Activated naive CD8-positive, alpha-beta T cell (primary cell): ENCODE measurements at regions not wholly inside any gene's neighbourhood (a gene's known extent, or its start where the extent isn't known, plus 50 kb on each side); places are given as distances from the start of the nearest gene placed in this dataset.

ENCODE experiments used
- H3K27ac Mint-ChIP-seq: one replicate; pipeline ENCODE4 v1.8.0; 2021; ENCODE audit warnings: mixed read lengths
- H3K27me3 Mint-ChIP-seq: one replicate; pipeline ENCODE4 v1.8.0; 2021; ENCODE audit warnings: mixed read lengths
- H3K36me3 Mint-ChIP-seq: one replicate; pipeline ENCODE4 v1.8.0; 2021; ENCODE audit warnings: mixed read lengths
- H3K4me1 Mint-ChIP-seq: one replicate; pipeline ENCODE4 v1.8.0; 2021; ENCODE audit warnings: low read depth, mixed read lengths
- H3K4me3 Mint-ChIP-seq: one replicate; pipeline ENCODE4 v1.8.0; 2021; ENCODE audit warnings: mild to moderate bottlenecking, mixed read lengths
- H3K9me3 Mint-ChIP-seq: one replicate; pipeline ENCODE4 v1.8.0; 2021; ENCODE audit warnings: low read depth, mixed read lengths

GRCh38 chr10:2619472-2619871 is 447.9 kb upstream of the PFKP start:
- no peaks in the 10 kb centered on the region for H3K4me1 Mint-ChIP-seq
- no peaks in the 10 kb centered on the region for H3K36me3 Mint-ChIP-seq
- H3K27ac Mint-ChIP-seq: no peak overlapping the region
- H3K4me3 Mint-ChIP-seq: no peak overlapping the region
- no peaks in the 10 kb centered on the region for H3K9me3 Mint-ChIP-seq
- peaks cover 2% of the 10 kb centered on the region for H3K27me3 Mint-ChIP-seq

GRCh38 chr10:2618690-2619089 is 448.7 kb upstream of the PFKP start:
- H3K9me3 Mint-ChIP-seq: no peaks in the 10 kb centered on the region
- H3K36me3 Mint-ChIP-seq: no peaks in the 10 kb centered on the region
- H3K27ac Mint-ChIP-seq: no peak overlapping the region
- H3K4me3 Mint-ChIP-seq: no peak overlapping the region
- H3K27me3 Mint-ChIP-seq: peaks cover 2% of the 10 kb centered on the region
- H3K4me1 Mint-ChIP-seq: no peaks in the 10 kb centered on the region

GRCh38 chr10:2616215-2616614 is 451.1 kb upstream of the PFKP start:
- Mint-ChIP-seq H3K9me3 (peaks cover 4% of the 10 kb centered on the region), H3K4me3 (no peak overlapping the region), H3K4me1 (no peaks in the 10 kb centered on the region), H3K27ac (no peak overlapping the region), H3K36me3 (no peaks in the 10 kb centered on the region), H3K27me3 (peaks cover 2% of the 10 kb centered on the region)

- peaks cover 2% of the 10 kb centered on the region for H3K27me3 Mint-ChIP-seq
- no peak overlapping the region for H3K27ac Mint-ChIP-seq
- no peaks in the 10 kb centered on the region for H3K36me3 Mint-ChIP-seq
- no peak overlapping the region for H3K4me3 Mint-ChIP-seq
- peaks cover 4% of the 10 kb centered on the region for H3K9me3 Mint-ChIP-seq
- no peaks in the 10 kb centered on the region for H3K4me1 Mint-ChIP-seq
Measured at GRCh38 chr10:2611603-2612002, 455.7 kb upstream of the PFKP start.

GRCh38 chr10:2610946-2611345 is 456.4 kb upstream of the PFKP start:
- Mint-ChIP-seq H3K36me3 (no peaks in the 10 kb centered on the region), H3K27ac (no peak overlapping the region), H3K4me3 (no peak overlapping the region), H3K4me1 (no peaks in the 10 kb centered on the region), H3K27me3 (peaks cover 2% of the 10 kb centered on the region), H3K9me3 (peaks cover 4% of the 10 kb centered on the region)

- Mint-ChIP-seq H3K9me3 (no peaks in the 10 kb centered on the region), H3K27ac (no peak overlapping the region), H3K4me1 (no peaks in the 10 kb centered on the region), H3K36me3 (no peaks in the 10 kb centered on the region), H3K27me3 (peaks cover 3% of the 10 kb centered on the region), H3K4me3 (no peak overlapping the region)
Measured at GRCh38 chr10:2604891-2605290, 462.5 kb upstream of the PFKP start.

GRCh38 chr10:2599571-2599970 is 467.8 kb upstream of the PFKP start:
- Mint-ChIP-seq H3K27me3 (peaks cover 2% of the 10 kb centered on the region), H3K4me3 (no peak overlapping the region), H3K27ac (no peak overlapping the region), H3K9me3 (no peaks in the 10 kb centered on the region), H3K4me1 (no peaks in the 10 kb centered on the region), H3K36me3 (no peaks in the 10 kb centered on the region)

- peaks cover 9% of the 10 kb centered on the region for H3K27me3 Mint-ChIP-seq
- no peaks in the 10 kb centered on the region for H3K9me3 Mint-ChIP-seq
- H3K27ac Mint-ChIP-seq: no peak overlapping the region
- H3K4me3 Mint-ChIP-seq: no peak overlapping the region
- H3K4me1 Mint-ChIP-seq: no peaks in the 10 kb centered on the region
- no peaks in the 10 kb centered on the region for H3K36me3 Mint-ChIP-seq
Measured at GRCh38 chr10:2592360-2593160, 474.8 kb upstream of the PFKP start.

GRCh38 chr10:2589196-2589595 is 478.2 kb upstream of the PFKP start:
- H3K4me1 Mint-ChIP-seq: no peaks in the 10 kb centered on the region
- H3K4me3 Mint-ChIP-seq: no peak overlapping the region
- peaks cover 9% of the 10 kb centered on the region for H3K27me3 Mint-ChIP-seq
- no peak overlapping the region for H3K27ac Mint-ChIP-seq
- no peaks in the 10 kb centered on the region for H3K36me3 Mint-ChIP-seq
- no peaks in the 10 kb centered on the region for H3K9me3 Mint-ChIP-seq

- Mint-ChIP-seq H3K36me3 (no peaks in the 10 kb centered on the region), H3K4me1 (no peaks in the 10 kb centered on the region), H3K27ac (no peak overlapping the region), H3K27me3 (peaks cover 5% of the 10 kb centered on the region), H3K9me3 (no peaks in the 10 kb centered on the region), H3K4me3 (no peak overlapping the region)
Measured at GRCh38 chr10:2584385-2584784, 483.0 kb upstream of the PFKP start.

GRCh38 chr10:2576892-2577291 is 490.5 kb upstream of the PFKP start:
- H3K36me3 Mint-ChIP-seq: no peaks in the 10 kb centered on the region
- H3K27ac Mint-ChIP-seq: no peak overlapping the region
- H3K4me1 Mint-ChIP-seq: no peaks in the 10 kb centered on the region
- H3K27me3 Mint-ChIP-seq: peaks cover 2% of the 10 kb centered on the region
- H3K4me3 Mint-ChIP-seq: no peak overlapping the region
- H3K9me3 Mint-ChIP-seq: no peaks in the 10 kb centered on the region

- H3K27me3 Mint-ChIP-seq: peaks cover 2% of the 10 kb centered on the region
- no peaks in the 10 kb centered on the region for H3K4me1 Mint-ChIP-seq
- H3K4me3 Mint-ChIP-seq: no peak overlapping the region
- H3K9me3 Mint-ChIP-seq: no peaks in the 10 kb centered on the region
- H3K36me3 Mint-ChIP-seq: no peaks in the 10 kb centered on the region
- no peak overlapping the region for H3K27ac Mint-ChIP-seq
Measured at GRCh38 chr10:2575460-2575859, 491.9 kb upstream of the PFKP start.

GRCh38 chr10:2572611-2573010 is 494.7 kb upstream of the PFKP start:
- no peaks in the 10 kb centered on the region for H3K4me1 Mint-ChIP-seq
- no peak overlapping the region for H3K27ac Mint-ChIP-seq
- no peaks in the 10 kb centered on the region for H3K9me3 Mint-ChIP-seq
- H3K36me3 Mint-ChIP-seq: no peaks in the 10 kb centered on the region
- no peak overlapping the region for H3K4me3 Mint-ChIP-seq
- peaks cover 2% of the 10 kb centered on the region for H3K27me3 Mint-ChIP-seq

GRCh38 chr10:2556883-2557282 is 510.5 kb upstream of the PFKP start:
- H3K4me3 Mint-ChIP-seq: no peak overlapping the region
- H3K27me3 Mint-ChIP-seq: peaks cover 2% of the 10 kb centered on the region
- H3K27ac Mint-ChIP-seq: no peak overlapping the region
- H3K4me1 Mint-ChIP-seq: no peaks in the 10 kb centered on the region
- no peaks in the 10 kb centered on the region for H3K36me3 Mint-ChIP-seq
- no peaks in the 10 kb centered on the region for H3K9me3 Mint-ChIP-seq

GRCh38 chr10:2548071-2548470 is 519.3 kb upstream of the PFKP start:
- Mint-ChIP-seq H3K27me3 (no peaks in the 10 kb centered on the region), H3K9me3 (no peaks in the 10 kb centered on the region), H3K27ac (no peak overlapping the region), H3K4me3 (no peak overlapping the region), H3K4me1 (peaks cover 5% of the 10 kb centered on the region), H3K36me3 (no peaks in the 10 kb centered on the region)

GRCh38 chr10:2547606-2548005 is 519.7 kb upstream of the PFKP start:
- Mint-ChIP-seq H3K4me3 (no peak overlapping the region), H3K4me1 (peaks cover 5% of the 10 kb centered on the region), H3K9me3 (no peaks in the 10 kb centered on the region), H3K27ac (no peak overlapping the region), H3K27me3 (no peaks in the 10 kb centered on the region), H3K36me3 (no peaks in the 10 kb centered on the region)
